Kidney glomerular epithelial cell (primary cell): ENCODE measurements at regions not wholly inside any gene's neighbourhood (a gene's known extent, or its start where the extent isn't known, plus 50 kb on each side); places are given as distances from the start of the nearest gene placed in this dataset.

ENCODE experiments used
- DNase-seq: peaks from one replicate; lab custom pipeline; 2025; lab: John Stamatoyannopoulos, UW

DNA sequence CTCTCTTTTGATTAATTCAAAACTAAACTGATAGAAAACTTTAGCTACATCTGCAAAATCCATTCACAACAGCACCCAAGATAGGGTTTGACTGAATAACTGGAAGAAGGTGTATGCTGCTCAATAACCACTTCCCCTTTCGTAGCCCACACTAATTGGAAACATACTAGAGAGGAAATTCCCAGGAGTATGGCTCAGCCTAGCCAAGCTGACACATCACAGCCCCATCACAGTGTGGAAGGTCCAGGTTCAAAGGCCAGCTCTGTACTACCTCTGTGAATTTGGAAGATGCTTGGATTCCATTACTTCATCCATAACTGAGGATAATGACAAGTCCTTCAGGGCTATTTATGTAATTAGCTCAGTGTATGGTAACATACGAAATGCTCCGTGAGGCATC, 185.4 kb downstream of the FBXO15 start:
- DNase-seq, result no peak

DNA sequence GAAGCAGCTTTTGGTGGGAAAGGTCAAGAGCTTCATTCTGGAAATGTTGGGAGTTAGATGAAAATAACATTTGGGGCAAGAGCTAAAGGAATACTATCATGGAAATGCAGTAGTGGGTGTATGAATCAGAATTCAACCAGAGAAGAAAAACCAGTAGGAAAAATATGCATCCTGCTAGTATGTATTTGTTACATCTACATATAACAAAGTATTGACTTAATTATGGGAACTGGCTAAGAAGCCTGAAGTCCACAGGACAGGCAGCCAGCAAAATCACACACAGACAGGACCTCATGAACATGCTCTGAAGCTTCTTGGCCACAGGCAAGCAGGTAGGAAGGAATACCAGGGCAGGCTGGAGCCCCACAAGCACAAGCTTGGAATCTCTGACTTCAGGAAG, 185.8 kb downstream of the FBXO15 start:
- DNase-seq, result no peak

DNA sequence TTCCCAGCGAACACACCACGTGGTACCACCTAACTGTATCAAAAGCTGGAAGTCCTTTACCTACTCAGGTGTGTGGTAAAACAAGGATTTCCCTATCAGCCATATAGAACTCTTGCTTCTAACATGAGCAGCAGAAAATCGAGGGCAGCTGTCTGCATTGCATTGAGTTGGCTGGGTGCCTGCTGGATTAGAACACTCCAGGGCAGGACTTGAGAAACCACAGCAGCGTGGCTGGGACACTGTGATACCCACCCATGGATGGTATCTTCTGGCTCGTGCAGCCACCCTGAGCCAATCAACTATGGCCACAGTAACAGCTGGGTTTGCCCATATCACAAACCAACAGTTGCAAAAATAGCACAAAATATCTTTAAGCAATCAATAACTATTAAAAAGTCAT, 188.3 kb downstream of the FBXO15 start:
- DNase-seq, result no peak

DNA sequence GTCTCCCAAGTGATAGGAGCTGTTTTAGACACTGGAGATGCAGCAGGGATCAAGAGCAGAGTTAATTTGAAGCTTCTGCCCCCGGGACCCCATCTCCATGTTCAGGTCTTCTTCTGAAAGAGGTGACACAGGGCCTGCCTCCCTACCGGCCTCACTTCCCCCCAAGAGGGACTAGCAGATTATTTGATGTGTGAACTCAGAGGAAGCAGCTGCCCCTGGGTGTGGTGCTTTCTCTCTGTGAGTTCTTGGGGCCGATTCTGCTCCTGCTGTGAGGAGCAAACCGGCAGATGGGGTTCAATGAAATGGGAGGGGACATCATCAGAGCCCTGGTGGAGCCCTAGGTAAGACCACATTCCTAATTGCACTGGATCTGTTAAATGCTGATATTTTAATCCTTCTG, 193.4 kb downstream of the FBXO15 start:
- no peak for DNase-seq

DNA sequence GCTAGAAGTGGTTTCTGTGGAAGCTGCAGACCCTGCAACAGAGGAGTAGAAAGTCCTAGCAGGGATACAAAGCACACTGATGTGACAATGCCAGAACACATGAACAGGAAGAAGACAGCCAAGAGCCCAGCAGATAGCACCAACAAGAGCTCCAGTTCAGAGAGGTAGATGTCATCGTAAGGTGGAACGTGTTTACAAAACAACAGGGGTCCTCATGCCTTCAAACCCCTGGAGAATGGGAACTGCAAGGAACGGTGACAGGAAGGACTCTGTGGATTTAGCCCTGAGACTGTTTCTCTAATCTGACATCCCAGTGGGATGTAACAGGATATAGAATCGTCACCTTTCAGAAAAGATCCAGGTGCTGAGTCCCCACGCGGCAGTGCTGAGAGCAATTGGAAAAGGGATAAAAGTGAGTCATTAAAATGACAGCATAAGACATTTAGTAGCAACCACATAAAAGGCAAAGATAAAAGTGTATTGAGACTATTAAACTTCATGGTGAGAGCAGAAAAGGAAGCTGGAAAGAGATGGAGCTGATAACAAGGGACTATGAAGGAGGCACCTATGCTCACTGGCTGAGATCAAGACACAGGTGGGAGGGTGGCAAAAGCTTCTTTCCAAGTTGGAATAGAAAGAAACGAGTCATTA, 195.2 kb downstream of the FBXO15 start:
- DNase-seq, result no peak

DNA sequence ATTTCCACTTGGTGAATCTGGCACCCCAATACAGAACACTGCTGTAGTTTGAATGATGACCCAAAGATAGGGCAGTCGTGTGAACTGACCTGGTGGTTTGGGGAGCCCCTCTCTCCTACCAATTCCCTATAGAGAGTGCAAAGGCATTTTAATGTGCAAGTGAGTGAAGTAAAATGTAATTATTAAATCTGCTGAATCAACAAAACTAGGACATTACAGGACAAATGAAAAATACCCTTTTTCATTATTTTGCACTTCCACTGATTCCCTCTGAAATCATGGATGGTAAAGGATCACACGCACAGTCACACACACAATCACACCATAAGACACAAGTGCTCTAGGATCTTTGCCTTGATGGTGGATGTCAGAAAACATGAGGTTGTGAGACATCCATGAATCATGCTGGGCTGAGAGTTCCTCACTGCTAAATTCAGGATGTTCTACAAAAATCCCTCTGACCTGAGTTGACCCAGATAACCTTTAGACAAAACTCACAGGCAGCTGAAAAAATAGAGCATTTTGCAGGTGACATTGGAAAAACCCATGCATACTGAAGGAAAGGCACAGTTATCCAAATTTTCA, 197.4 kb downstream of the FBXO15 start:
- no peak for DNase-seq

DNA sequence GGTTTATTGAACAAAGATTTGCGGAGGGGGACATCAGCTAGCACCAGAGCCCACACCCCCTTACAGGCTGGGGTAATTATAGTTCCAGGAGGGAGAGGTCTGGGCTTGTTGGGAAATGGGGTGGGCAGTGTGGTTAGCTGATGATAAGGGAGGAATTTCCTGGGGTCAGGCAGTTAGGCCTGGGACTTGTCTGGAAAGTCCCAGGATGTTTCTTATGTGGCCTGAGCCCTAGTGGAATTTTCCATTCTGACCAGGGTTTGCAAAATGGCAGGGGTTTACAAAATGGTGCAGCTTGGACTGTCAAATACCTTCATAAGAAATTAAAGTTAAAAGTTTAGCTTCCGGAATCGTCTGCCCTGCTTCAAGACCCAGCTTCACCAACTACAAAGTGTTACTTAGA, 199.1 kb downstream of the FBXO15 start:
- DNase-seq, result peak; percentile 18

DNA sequence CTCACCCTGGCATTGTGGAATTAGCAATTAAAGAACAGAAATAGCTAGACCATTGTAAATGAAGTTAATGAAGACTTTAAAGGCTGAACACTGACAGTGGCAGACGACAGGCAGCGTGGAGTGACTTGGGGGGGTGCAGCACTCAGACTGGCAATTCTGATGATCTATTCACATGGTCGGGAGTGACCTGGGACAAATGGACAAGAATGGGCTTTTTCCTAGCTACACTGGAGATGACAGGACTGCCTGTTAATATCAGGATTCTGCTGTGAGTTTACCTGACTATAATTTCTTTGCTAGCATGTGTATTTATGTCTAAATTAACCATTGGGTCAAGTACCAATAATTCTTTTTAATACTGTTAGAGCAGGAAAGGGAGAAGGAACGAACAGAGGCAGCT, 199.6 kb downstream of the FBXO15 start:
- no peak for DNase-seq

DNA sequence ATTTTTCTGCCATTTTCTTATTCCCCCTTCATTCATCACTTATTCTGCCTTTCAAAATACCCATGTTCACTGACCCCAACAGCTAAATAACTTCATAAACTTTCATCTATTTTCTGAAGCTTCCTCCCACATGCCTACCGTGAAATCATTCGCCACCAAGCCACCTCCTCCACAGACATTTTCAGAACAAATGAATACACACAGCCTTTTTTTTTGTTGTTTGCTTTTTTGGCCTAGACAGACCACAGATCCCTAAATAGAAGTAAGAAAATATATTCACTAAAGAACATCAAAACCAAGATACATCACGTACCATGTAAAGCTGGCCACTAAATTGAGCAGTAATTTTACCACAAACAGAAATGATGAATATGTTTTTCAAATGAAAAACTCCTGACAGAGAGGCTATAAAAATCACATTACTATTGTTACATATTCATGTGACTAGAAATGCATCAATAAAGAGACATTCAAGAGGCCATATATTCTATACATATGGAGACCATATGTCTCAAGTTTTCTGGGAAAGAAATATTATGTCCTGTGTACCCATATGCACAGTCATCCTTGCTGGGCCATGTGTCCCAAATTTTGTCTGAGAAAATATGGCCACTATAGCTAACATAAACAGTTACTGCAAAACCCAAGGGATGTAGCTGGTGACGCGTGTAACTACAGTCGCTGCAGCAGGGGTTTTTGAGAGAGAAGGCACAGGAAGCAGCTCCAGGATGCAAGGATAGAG, 200.3 kb downstream of the FBXO15 start:
- peak; percentile 39 for DNase-seq

DNA sequence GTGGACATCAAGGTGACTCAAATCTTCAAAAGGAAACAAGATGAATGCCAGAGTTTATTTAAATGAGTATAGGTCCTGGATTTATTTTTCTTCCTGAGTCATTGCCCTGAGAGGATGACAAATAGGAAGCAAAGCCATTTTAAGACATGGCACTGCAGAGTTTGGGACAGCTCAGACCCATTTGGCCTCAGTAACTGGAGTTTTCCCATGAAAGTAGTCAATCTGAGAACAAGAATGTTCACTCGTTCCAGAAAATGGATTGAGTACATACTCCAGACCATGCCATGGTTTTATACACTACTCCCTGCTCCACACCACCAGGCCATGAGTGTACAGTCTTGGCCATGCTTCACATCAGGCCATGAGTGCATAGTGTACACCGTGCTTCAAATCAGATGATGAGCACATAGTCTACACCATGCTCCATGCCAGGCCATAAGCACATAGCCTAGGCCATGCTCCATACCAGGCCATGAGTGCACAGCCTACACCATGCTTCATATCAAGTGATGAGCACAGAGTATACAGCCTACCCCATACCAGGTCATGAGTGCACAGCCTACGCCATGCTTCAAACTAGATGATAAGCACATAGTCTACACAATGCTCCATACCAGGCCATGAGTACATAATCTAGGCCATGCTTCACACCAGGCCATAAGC, 202.4 kb downstream of the FBXO15 start:
- peak; percentile 1 for DNase-seq

DNA sequence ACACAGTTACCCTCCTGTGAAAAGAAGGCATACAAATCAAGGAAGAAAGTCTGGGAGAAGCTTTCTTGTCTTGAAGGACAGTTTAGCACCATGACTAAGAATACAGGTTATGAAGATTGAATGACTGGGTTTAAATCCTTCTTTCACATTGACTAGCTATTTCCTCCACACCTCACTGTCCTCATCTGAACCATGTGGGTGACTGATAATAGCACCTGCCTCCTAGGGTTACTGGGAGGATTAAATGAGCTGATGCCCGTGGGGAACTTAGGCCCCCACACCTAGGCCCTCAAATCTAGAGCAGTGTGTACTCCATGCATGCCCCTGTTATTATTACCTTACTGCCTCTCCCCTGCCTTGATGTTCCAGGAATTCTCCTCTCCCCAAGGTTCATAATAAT, 202.9 kb downstream of the FBXO15 start:
- no peak for DNase-seq

DNA sequence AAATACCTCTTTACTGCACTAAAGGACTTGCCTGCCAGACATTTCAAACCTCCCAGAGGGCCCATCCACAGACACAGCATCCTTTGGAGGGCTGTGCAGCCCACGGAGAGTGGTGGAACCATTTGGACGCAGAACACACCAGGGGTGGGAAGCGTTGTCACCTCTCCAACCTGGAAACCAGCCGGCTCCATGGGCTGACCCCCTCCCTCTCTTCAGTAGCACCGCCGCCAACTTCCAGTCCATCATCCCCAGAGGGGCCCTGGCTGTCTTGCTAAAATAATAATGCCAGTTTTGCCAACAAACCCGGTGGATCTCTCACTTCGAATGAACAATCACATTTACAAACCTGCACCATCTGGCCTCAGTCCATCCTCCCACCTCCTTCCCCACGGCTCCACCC, 203.9 kb downstream of the FBXO15 start:
- DNase-seq, result no peak

DNA sequence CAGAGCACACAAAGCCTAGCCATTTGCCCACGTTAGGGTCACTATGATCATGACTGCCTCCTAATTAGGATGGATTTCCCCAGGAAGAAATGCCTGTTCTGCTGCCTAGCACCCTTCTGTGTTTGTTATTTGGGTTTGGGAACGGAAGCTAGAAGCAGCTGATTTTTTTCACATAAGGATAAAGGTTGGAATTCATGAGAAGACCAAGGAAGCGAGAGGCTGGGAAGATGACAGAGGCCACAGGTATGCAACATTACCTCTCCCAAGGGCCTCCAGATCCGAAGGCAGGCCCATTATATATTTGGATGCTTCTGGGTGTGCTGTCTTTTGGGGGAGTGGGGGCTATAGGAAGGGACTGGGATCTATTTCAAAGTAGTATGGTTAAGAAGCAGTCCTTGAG, 204.7 kb downstream of the FBXO15 start:
- no peak for DNase-seq

DNA sequence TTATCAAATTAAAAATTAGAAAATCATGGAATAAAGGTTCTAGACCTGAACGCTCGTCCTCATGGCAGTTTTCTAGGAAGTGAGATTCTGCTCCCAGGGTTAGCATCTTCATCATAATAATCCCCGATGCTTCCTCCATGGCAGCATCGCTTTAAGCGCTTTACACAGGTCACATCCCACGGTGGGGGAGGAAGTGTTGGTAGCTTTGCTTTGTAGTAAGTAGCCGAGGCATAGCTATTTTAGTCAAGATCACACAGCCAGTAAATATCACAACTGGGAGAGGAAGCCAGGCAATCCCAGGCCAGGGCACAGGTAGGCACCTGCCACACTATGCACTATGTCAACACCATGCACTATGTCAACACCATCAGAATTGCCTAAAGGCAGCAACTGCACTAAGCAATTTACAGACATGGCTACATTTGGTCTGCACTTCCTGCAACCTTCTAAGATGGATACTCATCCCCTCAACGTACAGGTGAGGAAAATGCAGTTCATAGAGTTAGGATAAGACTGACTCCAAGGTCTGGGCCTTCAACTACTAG, 205.5 kb downstream of the FBXO15 start:
- no peak for DNase-seq

DNA sequence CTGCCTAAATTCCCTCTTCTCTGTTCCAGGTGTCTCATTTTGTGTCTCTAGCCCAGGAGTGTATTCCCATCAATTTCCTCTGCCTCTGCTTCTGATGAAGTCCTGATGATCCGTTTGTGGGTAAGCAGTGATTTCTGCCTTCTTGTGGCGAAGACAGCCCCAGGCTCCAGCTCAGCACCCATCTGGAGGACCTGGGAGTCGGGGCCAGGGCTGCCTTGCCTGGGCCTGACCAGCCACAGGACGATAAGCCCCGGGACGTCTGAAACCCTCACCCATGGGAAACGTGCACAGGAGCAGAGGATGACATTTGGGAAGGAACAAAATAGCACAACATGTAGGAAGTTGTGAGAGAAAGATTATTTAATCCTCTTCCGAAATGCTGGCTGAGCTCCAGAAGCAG, 206.9 kb downstream of the FBXO15 start:
- no peak for DNase-seq

DNA sequence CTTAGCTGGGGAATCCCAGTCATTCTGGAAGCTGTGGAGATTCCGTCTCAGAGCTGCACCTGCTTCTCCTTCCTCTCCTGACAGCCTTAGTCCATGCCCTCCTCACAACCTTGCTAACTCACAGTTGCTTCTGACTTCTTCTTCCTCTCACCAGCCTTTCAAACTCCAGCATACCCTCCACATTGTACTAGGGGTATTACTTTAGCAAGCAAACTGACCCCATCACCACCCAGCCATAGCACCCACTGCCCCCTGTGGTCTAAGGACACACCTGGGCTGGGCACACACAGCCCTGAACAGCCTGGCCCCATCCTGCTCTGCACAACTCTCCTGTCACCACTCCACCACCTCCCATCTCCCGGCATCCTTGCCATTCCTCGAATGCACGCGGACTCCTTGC, 208.2 kb downstream of the FBXO15 start:
- no peak for DNase-seq

DNA sequence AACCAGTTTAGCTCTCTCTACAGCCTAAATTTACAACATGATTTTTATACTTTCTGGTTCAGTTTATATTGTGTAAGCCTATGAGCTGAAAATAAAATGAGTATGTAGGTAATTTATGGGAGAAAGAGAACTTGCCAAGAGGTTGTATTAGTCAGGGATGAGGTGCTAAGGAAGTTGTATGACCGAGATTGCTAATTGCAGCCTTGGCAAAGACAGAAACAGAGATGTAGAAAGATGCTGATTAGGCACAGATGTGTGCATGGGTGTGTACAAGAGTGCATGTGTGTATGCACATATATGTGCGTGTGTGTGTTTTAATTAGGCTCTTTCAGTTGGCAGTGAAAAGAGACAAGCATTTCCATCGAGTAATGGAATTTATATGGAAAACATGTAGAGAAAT, 213.9 kb downstream of the FBXO15 start:
- no peak for DNase-seq

DNA sequence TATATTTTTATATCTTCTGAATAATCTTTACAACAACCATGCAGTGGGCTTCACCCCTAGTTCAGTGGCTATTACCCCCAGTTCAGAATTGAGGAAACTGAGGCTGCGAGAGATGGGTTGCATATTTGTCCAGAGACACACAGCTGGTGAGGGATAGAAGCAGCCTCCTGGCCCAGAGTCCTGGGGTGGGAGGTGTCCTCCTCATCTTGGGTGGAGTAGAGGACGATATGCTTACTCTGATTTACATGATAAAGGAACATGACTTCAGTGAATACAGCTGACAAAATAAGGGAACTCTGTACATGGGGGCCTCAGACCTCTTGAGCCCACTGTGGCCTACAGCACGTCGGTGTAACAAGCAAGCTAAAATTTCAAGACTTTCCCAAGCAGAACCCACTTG, 214.7 kb downstream of the FBXO15 start:
- no peak for DNase-seq

DNA sequence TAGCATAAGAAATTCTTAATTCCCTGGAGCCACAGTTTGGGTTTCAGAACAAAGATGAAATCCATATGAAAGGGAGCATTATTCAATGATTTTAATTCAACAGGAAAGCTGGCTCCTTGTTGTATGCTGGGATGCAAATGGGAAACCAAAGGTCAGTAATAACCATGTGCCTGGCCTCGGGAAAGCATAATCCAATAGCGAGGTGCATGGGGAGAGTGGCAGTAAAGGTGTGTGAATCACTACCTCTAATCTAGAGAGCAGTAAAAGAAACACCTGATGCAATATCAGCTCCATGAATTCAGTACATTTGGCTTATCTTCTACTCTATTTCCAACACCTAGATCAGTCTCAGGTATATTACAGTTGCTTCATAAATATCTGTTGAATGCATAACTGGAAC, 220.1 kb downstream of the FBXO15 start:
- no peak for DNase-seq

DNA sequence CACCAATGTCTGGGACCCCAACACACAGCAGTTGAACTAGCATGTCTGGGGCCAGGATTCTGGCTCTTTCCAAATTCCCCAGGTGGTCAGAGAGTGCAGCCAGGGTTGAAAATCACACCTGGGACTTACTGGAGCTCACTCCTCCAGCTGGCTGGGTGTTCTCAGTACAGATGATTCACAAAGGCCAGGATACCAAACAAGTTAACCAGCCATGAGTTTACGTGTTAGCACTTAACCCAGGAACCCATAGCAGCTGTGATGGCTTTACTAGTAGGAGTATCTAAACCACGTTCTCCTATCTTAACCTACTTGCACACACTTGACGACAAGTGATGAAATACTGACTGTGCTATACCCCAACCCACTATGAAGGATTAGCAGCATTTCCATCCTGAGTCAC, 222.8 kb downstream of the FBXO15 start:
- DNase-seq, result no peak

DNA sequence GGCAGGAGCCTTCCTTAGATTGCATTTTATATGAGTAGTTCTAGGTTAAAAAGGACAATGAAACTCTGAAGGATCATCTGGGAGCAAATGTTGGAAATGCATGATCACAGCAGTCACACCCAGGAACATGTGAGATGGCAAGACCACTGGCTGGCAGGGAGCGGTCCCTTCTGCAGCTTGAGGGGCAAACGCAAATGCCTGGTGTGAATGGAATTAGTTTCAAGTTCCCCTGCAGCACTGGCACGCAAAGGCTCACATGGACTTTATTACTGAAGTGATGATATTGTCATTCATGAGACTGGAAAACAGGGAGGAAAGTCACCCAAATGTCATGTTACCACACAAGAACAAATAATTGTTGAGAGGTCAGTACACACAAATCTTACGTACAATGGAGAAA, 223.3 kb downstream of the FBXO15 start:
- no peak for DNase-seq

DNA sequence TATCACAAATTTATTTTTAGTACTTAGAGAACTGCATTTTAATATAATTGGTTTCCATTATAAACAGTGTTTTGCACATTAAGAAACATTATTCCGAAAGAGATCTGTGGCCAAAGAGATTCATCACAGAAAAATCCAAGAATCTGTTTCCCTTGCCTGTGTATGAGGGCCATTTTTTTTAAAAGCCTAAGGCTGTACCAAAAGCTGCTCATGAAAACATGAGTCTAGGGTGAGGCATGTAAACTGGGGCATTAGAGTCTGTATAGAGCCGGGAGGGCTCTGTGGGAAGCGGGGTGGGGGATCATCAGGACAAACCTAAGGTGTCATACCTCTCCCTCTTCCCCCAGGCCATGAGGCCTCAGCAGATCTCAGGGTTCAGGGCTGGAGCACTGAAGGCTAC, 223.8 kb downstream of the FBXO15 start:
- DNase-seq, result no peak

DNA sequence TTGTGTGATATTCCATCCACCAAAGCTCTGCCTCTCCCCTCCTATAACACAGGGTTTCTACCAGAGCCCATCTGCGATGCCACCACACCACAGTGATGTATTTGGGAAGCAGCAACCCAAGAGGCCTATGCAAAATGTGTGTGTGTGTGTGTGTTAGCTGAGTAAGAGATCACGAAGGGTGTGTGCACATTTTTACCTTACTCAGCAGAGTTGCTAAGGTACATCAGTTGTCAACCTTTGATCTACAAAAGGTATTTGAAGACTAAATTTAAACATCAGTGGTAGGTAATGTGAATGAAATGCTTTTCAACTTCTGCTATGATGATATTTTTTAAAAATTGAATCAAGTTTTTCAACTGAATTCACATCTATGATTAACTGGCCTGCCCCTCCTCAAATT, 227.6 kb downstream of the FBXO15 start:
- DNase-seq, result no peak
